ENCODE measurements at regions not wholly inside any gene's neighbourhood (a gene's known extent, or its start where the extent isn't known, plus 50 kb on each side); places are given as distances from the start of the nearest gene placed in this dataset.

DNA sequence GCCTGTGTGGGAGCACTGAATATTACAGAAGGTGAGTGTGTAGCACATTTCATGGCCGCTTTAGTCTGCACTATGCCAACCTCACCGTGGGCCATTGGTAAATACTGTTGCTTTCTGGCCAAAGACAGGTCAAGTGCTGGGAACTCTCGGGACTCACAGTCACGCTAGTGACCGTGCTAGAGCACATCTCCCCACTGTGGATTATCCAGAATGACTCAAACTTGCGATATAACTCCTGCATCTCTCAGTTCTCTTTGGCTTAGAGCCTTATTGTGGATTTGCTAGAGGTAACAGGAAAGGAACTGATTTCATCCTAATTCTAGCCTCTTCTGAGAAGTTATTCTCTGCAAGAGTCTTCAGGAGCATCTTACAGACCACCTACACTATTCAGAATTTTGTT, 86.5 kb downstream of the DAD1 start:
- POLR2A ChIA-PET, result no interaction called here
- no peak for DNase-seq (ENCODE audit: low read depth, low spot score)
- TF ChIP-seq, protein P1, sequence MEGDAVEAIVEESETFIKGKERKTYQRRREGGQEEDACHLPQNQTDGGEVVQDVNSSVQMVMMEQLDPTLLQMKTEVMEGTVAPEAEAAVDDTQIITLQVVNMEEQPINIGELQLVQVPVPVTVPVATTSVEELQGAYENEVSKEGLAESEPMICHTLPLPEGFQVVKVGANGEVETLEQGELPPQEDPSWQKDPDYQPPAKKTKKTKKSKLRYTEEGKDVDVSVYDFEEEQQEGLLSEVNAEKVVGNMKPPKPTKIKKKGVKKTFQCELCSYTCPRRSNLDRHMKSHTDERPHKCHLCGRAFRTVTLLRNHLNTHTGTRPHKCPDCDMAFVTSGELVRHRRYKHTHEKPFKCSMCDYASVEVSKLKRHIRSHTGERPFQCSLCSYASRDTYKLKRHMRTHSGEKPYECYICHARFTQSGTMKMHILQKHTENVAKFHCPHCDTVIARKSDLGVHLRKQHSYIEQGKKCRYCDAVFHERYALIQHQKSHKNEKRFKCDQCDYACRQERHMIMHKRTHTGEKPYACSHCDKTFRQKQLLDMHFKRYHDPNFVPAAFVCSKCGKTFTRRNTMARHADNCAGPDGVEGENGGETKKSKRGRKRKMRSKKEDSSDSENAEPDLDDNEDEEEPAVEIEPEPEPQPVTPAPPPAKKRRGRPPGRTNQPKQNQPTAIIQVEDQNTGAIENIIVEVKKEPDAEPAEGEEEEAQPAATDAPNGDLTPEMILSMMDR (IDR thresholded peaks at IDR 0.05; ENCODE audit: insufficient read depth, low read length, missing control alignments), result no peak
- no peak overlapping the region for H3K4me3 ChIP-seq (ENCODE audit: low read depth, low read length)
- CTCF ChIA-PET, result interaction anchor here (1.6 kb wide), 1 partner anchor 21 kb away, joined by 3 read pairs; no protein-coding TSS in a partner anchor

DNA sequence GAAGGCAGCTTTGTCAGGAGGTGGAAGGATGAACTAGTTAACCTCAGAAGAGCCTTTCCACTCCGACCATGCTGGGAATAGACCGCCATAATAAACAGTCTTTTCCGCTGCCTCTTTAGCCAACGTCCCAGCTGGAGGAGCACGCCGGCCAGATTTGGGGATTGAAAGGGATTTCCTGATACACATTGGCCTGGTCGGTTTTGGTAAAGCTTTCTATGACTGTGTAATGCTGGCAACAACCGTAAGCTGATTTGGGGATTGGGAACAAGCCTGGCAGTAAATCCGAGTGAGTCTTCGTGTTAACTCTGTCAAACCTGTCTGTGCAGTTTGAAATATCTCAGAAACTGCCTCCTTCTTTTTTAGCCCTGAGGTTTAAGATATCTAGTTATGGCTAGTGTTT, 87.0 kb downstream of the DAD1 start:
- POLR2A ChIA-PET, result no interaction called here
- H3K4me3 ChIP-seq (ENCODE audit: low read depth, low read length), result no peak overlapping the region
- CTCF ChIA-PET, result interaction anchor here (1.6 kb wide), 1 partner anchor 21 kb away, joined by 3 read pairs; no protein-coding TSS in a partner anchor
- no peak for DNase-seq (ENCODE audit: low read depth, low spot score)
- TF ChIP-seq, protein P1 (IDR thresholded peaks at IDR 0.05; ENCODE audit: insufficient read depth, low read length, missing control alignments), result no peak

DNA sequence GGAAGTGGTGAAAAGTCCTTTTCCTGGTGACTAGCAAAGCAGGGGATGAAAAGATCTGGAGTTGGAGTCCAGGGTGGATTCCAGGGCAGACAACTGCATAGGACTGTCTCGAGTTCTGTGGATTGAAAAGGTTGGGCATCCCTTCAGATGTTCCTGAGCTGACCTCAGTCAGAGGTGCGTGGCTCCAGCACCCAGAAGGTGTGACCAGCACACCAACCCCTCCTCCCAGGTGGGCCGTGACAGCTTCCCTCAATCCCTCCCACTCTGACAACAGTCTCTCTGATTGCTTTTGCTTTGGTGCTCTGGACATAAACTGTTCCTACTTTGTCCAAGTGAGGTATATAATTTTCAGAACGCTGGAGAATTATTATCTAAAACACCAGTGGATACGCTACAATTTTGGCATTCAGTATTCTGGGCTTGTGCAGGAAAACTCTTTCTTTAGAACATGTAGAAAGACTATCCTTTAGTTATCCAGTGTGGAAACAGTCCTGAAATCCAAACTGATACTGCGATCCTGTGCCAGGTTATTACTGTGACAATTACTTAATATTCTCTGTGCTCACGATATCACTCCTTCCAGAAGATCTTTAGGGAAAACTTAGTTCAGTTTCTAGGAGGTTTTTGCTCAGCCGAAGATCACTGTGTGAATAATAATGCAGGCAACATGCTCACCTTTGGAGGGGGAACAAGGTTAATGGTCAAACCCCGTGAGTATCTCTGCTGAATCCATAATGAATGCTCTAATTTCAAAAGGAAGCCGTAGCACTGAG, 87.9 kb downstream of the DAD1 start:
- ChIA-PET CTCF (interaction anchor here (1.1 to 1.6 kb wide), 2 partner anchors 12 to 20 kb away, joined by 3 read pairs; no protein-coding TSS in a partner anchor), POLR2A (no interaction called here)
- no peak overlapping the region for H3K4me3 ChIP-seq (ENCODE audit: low read depth, low read length)
- no peak for DNase-seq (ENCODE audit: low read depth, low spot score)
- TF ChIP-seq, protein P1 (IDR thresholded peaks at IDR 0.05; ENCODE audit: insufficient read depth, low read length, missing control alignments), result no peak

DNA sequence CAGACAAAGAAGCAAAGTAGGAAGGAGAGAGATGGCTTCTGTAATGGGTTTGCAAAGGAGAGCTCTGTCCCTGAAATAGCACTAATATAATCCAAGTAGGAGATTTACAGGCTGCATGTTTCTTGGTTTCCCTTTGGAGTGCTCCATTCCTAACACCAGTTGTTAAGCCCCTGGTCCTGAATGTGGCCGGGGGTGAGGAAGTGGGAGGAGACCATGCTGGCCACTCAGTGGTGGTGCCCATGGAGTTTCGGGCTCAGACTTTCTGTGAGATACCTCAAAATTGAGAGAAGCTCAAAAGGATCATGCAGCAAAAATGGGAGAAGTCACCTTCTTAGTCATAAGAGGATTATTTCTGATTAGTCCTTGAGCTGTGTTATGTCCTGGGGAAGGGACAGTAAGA, 88.5 kb downstream of the DAD1 start:
- no peak overlapping the region for H3K4me3 ChIP-seq (ENCODE audit: low read depth, low read length)
- TF ChIP-seq, protein P1 (IDR thresholded peaks at IDR 0.05; ENCODE audit: insufficient read depth, low read length, missing control alignments), result no peak
- ChIA-PET CTCF (interaction anchor here (1.1 kb wide), 1 partner anchor 13 kb away, joined by 3 read pairs; no protein-coding TSS in a partner anchor), POLR2A (no interaction called here)
- no peak for DNase-seq (ENCODE audit: low read depth, low spot score)

DNA sequence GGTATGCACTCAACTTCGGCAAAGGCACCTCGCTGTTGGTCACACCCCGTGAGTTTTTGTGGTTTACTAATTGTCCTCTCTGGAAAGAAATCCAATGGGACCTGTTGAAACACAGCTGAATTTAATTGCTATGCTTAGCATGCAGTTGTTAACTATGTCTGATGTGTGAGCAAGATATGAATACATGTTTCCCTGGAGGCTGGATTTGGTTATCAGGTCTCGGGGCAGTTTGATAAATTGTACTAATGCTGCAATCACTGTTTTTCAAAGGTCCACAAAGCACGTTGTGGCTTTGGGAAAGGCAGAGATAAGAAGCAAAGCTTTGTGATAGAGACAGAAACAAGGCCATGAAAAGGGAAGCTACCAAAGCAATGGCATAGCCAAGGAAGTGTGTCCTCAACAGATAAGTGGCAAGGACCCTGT, 91.3 kb downstream of the DAD1 start:
- TF ChIP-seq, protein P1 (IDR thresholded peaks at IDR 0.05; ENCODE audit: insufficient read depth, low read length, missing control alignments), result no peak
- ChIA-PET POLR2A (no interaction called here), CTCF (interaction anchor here (1.0 to 1.6 kb wide), 3 partner anchors 8 to 59 kb away, joined by 3 read pairs; no protein-coding TSS in a partner anchor)
- no peak for DNase-seq (ENCODE audit: low read depth, low spot score)
- H3K4me3 ChIP-seq (ENCODE audit: low read depth, low read length), result no peak overlapping the region

DNA sequence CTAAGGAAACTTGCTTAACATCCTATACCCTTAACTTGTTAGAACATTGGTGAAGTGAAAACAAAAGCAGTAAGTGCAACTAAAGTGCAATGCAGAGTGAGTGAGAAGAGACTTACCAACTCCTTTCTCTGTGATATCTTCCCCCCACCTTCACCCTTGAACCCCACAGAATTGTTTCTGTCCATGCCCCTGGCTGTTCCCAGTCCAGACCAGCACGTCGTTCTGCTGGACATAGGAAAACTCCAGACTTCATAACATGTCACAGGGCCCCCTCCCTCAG, 91.9 kb downstream of the DAD1 start:
- POLR2A ChIA-PET, result no interaction called here
- TF ChIP-seq, protein P1 (IDR thresholded peaks at IDR 0.05; ENCODE audit: insufficient read depth, low read length, missing control alignments), result no peak
- no peak for DNase-seq (ENCODE audit: low read depth, low spot score)
- CTCF ChIA-PET, result interaction anchor here (1.1 kb wide), 1 partner anchor 60 kb away, joined by 3 read pairs; no protein-coding TSS in a partner anchor
- H3K4me3 ChIP-seq (ENCODE audit: low read depth, low read length), result no peak overlapping the region
